HCT116 (cell line): ENCODE measurements at regions not wholly inside any gene's neighbourhood (a gene's known extent, or its start where the extent isn't known, plus 50 kb on each side); places are given as distances from the start of the nearest gene placed in this dataset.

Experiments
- ATAC-seq: fragments of 200-7000 bp; cut with Tn5 transposase; 2 replicates; pipeline ENCODE4 v1.9.1; 2020; ENCODE audit warnings: mild to moderate bottlenecking, moderate library complexity
- BruUV-seq: library from RNA; stranded (reverse); fragments of 400-500 nt; replicated peaks from 2 replicates; lab custom pipeline; 2021; lab: Mats Ljungman, UMichigan
- CTCF ChIA-PET: fragments of 300-600 bp; sonication (Branson Sonifier 250); formaldehyde crosslinking; loops from one replicate; lab custom pipeline; 2021; ENCODE audit warnings: antibody characterized with exemption; lab: Charles Lee
- POLR2A ChIA-PET: fragments of 300-600, 350-600 bp; sonication (Branson Sonifier 250); formaldehyde crosslinking; loops from one replicate; lab custom pipeline; 2021; ENCODE audit warnings: antibody characterized with exemption; lab: Charles Lee
- RAD21 ChIA-PET, 2 experiments: fragments of 300-600 bp; sonication (Branson Sonifier 250); formaldehyde crosslinking; loops; one replicate each; lab custom pipeline; 2023; ENCODE audit warnings: low total read pairs in 2 of 2; ENCODE audit not compliant: uncharacterized antibody in 2 of 2, unreplicated experiment in 2 of 2, low non-redundant PET in 1 of 2; lab: Charles Lee
- DNase-seq: peaks from one replicate; pipeline ENCODE4 v3.0.0-alpha.2; 2010; ENCODE audit warnings: low read depth, low spot score
- H2AFZ ChIP-seq: fragments of 200-600 bp; shearing (Covaris generic), sonication (generic); 2 replicates; pipeline ENCODE4 v1.6.1; 2017; ENCODE audit warnings: low read depth, mixed run types, mixed read lengths, antibody characterized with exemption, low read length; ENCODE audit not compliant: poor library complexity, severe bottlenecking
- H3K27ac ChIP-seq: 2 replicates; pipeline ENCODE4 v1.5.1; 2012; ENCODE audit warnings: low read depth, low read length
- H3K27me3 ChIP-seq: fragments of 200-600 bp; sonication (generic); 2 replicates; pipeline ENCODE4 v1.6.1; 2016; ENCODE audit warnings: mixed run types, low read length, mixed read lengths; ENCODE audit not compliant: insufficient read depth
- H3K36me3 ChIP-seq, 2 experiments: fragments of 200-500 bp in 1 of 2; fragments of 200-600 bp in 1 of 2; sonication (Bioruptor generic) in 1 of 2; sonication (generic) in 1 of 2; 2 replicates each; pipeline versions ENCODE4 v1.5.1 to v1.6.1; 2014 to 2016; ENCODE audit warnings: low read length in 2 of 2, inconsistent platforms in 1 of 2, mixed read lengths in 1 of 2, mixed run types in 1 of 2; ENCODE audit not compliant: insufficient read depth in 2 of 2, control insufficient read depth in 1 of 2
- H3K4me1 ChIP-seq, 2 experiments: fragments of 200-600 bp in 1 of 2; sonication (generic) in 1 of 2; 2 replicates each; pipeline versions ENCODE4 v1.5.1 to v1.6.1; 2012 to 2017; ENCODE audit warnings: low read length in 2 of 2, inconsistent platforms in 1 of 2, mild to moderate bottlenecking in 1 of 2, mixed read lengths in 1 of 2, mixed run types in 1 of 2, moderate library complexity in 1 of 2; ENCODE audit not compliant: insufficient read depth in 2 of 2, control insufficient read depth in 1 of 2
- H3K4me2 ChIP-seq: fragments of 200-600 bp; sonication (generic); 2 replicates; pipeline ENCODE4 v1.6.1; 2017; ENCODE audit warnings: mixed run types, low read length, mixed read lengths
- H3K4me3 ChIP-seq, 2 experiments: fragments of 200-600 bp in 1 of 2; sonication (generic) in 1 of 2; replicated peaks in 1 of 2; 2 replicates each; pipeline ENCODE4 v1.5.1; 2011 to 2016; ENCODE audit warnings: low read length in 2 of 2, control low read depth in 1 of 2, low read depth in 1 of 2, mild to moderate bottlenecking in 1 of 2, mixed read lengths in 1 of 2, mixed run types in 1 of 2
- H3K79me2 ChIP-seq: fragments of 200-600 bp; sonication (generic); 2 replicates; pipeline ENCODE4 v1.6.1; 2017; ENCODE audit warnings: mild to moderate bottlenecking, mixed run types, low read length, moderate library complexity, mixed read lengths; ENCODE audit not compliant: insufficient read depth
- H3K9ac ChIP-seq: fragments of 200-600 bp; sonication (generic); 2 replicates; pipeline ENCODE4 v1.6.1; 2016; ENCODE audit warnings: low read length, mixed read lengths
- H3K9me2 ChIP-seq: fragments of 200-600 bp; sonication (generic), shearing (Covaris generic); 2 replicates; pipeline ENCODE4 v1.6.1; 2017; ENCODE audit warnings: mixed run types, mild to moderate bottlenecking, moderate library complexity; ENCODE audit not compliant: insufficient read depth
- H3K9me3 ChIP-seq, 2 experiments: fragments of 200-500 bp in 1 of 2; fragments of 200-600 bp in 1 of 2; sonication (Bioruptor generic) in 1 of 2; sonication (generic) in 1 of 2; 2 replicates each; pipeline ENCODE4 v1.6.1; 2014 to 2017; ENCODE audit warnings: low read length in 2 of 2, mixed read lengths in 2 of 2, inconsistent platforms in 1 of 2, low read depth in 1 of 2, mild to moderate bottlenecking in 1 of 2, mixed run types in 1 of 2, moderate library complexity in 1 of 2; ENCODE audit not compliant: control insufficient read depth in 1 of 2, insufficient read depth in 1 of 2
- H4K20me1 ChIP-seq: fragments of 200-600 bp; sonication (generic), shearing (Covaris generic); 2 replicates; pipeline ENCODE4 v1.6.1; 2017; ENCODE audit warnings: mixed run types, mild to moderate bottlenecking, moderate library complexity; ENCODE audit not compliant: insufficient read depth
- CEBPB ChIP-seq: IDR thresholded peaks from 2 replicates; pipeline ENCODE4 v1.6.1; 2012; ENCODE audit warnings: low read depth
- EGR1 ChIP-seq: IDR thresholded peaks from 2 replicates; pipeline ENCODE4 v1.6.1; 2012; ENCODE audit warnings: low read depth
- ELF1 ChIP-seq: IDR thresholded peaks from 2 replicates; pipeline ENCODE4 v1.6.1; 2012; ENCODE audit warnings: low read depth, borderline replicate concordance
- JUND ChIP-seq: IDR thresholded peaks from 2 replicates; pipeline ENCODE4 v1.6.1; 2012
- MAX ChIP-seq: IDR thresholded peaks from 2 replicates; pipeline ENCODE4 v1.6.1; 2012
- RAD21 ChIP-seq: IDR thresholded peaks from 2 replicates; pipeline ENCODE4 v1.6.1; 2012; ENCODE audit warnings: low read depth, mild to moderate bottlenecking
- REST ChIP-seq: IDR thresholded peaks from 2 replicates; pipeline ENCODE4 v1.6.1; 2012; ENCODE audit warnings: low read depth
- SP1 ChIP-seq: IDR thresholded peaks from 2 replicates; pipeline ENCODE4 v1.6.1; 2012; ENCODE audit warnings: low read depth
- SRF ChIP-seq: IDR thresholded peaks from 2 replicates; pipeline ENCODE4 v1.6.1; 2012; ENCODE audit warnings: low read depth
- TCF7L2 ChIP-seq: IDR thresholded peaks from 2 replicates; pipeline ENCODE4 v1.7.0; 2011; ENCODE audit warnings: borderline replicate concordance, inconsistent platforms; ENCODE audit not compliant: insufficient read depth, insufficient read length; ENCODE audit errors: extremely low read depth
- YY1 ChIP-seq: IDR thresholded peaks from 2 replicates; pipeline ENCODE4 v1.6.1; 2011; ENCODE audit warnings: low read length, low read depth, moderate library complexity, mild to moderate bottlenecking; ENCODE audit not compliant: insufficient replicate concordance; ENCODE audit errors: extremely low read depth
- ZBTB33 ChIP-seq: IDR thresholded peaks from 2 replicates; pipeline ENCODE4 v1.6.1; 2011; ENCODE audit warnings: mild to moderate bottlenecking, low read length, moderate library complexity; ENCODE audit not compliant: insufficient replicate concordance; ENCODE audit errors: extremely low read depth
- ZNF274 ChIP-seq: fragments of 200-500 bp; sonication (Bioruptor generic); IDR thresholded peaks from 2 replicates; pipeline ENCODE4 v1.6.1; 2014; ENCODE audit warnings: mild to moderate bottlenecking, low read depth, low read length, inconsistent platforms
- intact Hi-C: fragments of 100-400 bp; cut with micrococcal nuclease; formaldehyde crosslinking; loops from 2 replicates; pipeline ENCODE4 v1.10.0; 2022

- TF ChIP-seq ZBTB33 (no peak), RAD21 (peak; percentile 21; the same call in 1 of the 2 replicates), YY1 (no peak), REST (no peak)
Observed at GRCh38 chr15:96252148-96252547, 78.4 kb upstream of the NR2F2 start (continued).

GRCh38 chr15:96253006-96253747 lies 77.3 kb upstream of the NR2F2 start:
- Histone ChIP-seq H2AFZ (no peak overlapping the region), H3K9me2 (no peaks in the 10 kb centered on the region), H3K27ac (no peak overlapping the region), H3K9me3 (no peaks in the 10 kb centered on the region), H3K9ac (no peak overlapping the region), H3K36me3 (no peaks in the 10 kb centered on the region), H3K79me2 (no peaks in the 10 kb centered on the region), H3K4me2 (peak overlapping the region; percentile 46), H3K4me3 (no peak overlapping the region), H3K27me3 (no peaks in the 10 kb centered on the region), H3K4me1 (peaks cover 17 to 42% of the 10 kb centered on the region in 2 experiments), H4K20me1 (no peaks in the 10 kb centered on the region)
- intact Hi-C loops = no loop called here
- ChIA-PET RAD21 (no interaction called here), CTCF (no interaction called here), POLR2A (no interaction called here)
- DNase-seq (no peak), ATAC-seq (no peak)
- BruUV-seq = no TSS peak
- TF ChIP-seq REST (no peak), SP1 (no peak), ELF1 (no peak), EGR1 (no peak), JUND (no peak), TCF7L2 (no peak), ZNF274 (no peak), CEBPB (no peak), SRF (no peak), MAX (no peak)
